HG02970 (cell line): ENCODE measurements at regions not wholly inside any gene's neighbourhood (a gene's known extent, or its start where the extent isn't known, plus 50 kb on each side); places are given as distances from the start of the nearest gene placed in this dataset.

ENCODE experiments used
- ATAC-seq: cut with Tn5 transposase; IDR thresholded peaks from one replicate; pipeline ENCODE4 v1.9.1; 2021; ENCODE audit warnings: mild to moderate bottlenecking, moderate library complexity, moderate number of reproducible peaks; ENCODE audit not compliant: unreplicated experiment, low FRiP score

DNA sequence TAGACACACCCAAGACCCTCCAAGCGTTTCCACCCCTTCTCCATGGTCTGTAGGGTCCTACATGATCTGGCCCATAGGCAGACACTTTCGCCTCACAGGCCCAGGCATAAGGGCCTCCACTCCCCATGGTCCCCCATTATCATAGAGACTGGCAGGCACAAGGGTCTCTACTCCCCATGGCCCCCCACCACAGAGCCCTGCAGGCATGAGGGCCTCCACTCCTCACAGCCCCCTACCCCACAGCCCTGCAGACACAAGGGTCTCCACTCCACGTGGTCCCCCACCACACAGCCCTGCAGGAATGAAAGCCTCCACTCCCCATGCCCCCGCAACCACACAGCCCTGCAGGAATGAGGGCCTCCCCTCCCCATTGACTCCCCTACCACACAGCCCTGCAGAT, 159.7 kb upstream of the AGAP1 start:
- no peak for ATAC-seq

- ATAC-seq: no peak
Measured at GRCh38 chr2:235343156-235343774, 150.6 kb upstream of the AGAP1 start.

DNA sequence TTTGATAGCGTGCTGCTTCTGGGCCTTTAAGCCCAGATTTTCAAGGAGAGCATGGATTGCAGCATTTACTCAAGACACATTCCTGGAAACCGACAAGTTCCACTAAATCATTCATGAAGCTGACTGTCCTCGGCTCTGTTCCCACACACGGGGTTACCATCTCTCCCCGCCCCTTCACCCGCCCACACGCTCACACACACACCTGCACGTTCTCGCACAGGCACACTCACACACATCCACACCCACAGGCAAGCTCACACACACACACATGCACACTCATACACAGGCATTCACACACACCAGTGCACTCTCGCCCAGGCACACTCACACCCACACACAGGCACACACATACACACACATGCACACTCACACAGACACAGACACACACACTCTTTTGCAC, 150.0 kb upstream of the AGAP1 start:
- ATAC-seq: no peak

GRCh38 chr2:235345745-235346144, 148.1 kb upstream of the AGAP1 start:
- no peak for ATAC-seq

- no peak for ATAC-seq
Measured at GRCh38 chr2:235347691-235348090, 146.2 kb upstream of the AGAP1 start.

GRCh38 chr2:235348329-235348728, 145.5 kb upstream of the AGAP1 start:
- no peak for ATAC-seq

GRCh38 chr2:235350234-235350633, 143.6 kb upstream of the AGAP1 start:
- no peak for ATAC-seq

DNA sequence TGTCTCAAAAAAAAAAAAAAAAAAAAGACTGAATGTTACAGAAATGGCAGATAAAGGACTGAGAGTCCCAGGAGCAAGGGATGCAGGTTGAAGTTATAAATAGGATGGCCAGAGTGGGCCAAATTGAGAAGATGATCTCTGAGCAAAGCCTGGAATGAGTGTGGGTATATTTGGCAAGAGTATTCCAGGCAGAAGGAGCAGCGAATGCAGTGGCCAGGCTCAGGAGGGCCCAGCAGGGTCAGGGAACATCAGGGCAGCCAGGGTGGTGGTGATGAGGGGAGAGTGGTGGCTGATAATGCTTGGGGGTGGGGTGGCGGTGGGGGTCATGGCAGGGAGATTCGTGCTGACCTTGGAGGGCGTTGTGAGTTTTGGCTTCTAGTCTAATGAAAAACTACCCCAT, 141.3 kb upstream of the AGAP1 start:
- ATAC-seq: no peak

DNA sequence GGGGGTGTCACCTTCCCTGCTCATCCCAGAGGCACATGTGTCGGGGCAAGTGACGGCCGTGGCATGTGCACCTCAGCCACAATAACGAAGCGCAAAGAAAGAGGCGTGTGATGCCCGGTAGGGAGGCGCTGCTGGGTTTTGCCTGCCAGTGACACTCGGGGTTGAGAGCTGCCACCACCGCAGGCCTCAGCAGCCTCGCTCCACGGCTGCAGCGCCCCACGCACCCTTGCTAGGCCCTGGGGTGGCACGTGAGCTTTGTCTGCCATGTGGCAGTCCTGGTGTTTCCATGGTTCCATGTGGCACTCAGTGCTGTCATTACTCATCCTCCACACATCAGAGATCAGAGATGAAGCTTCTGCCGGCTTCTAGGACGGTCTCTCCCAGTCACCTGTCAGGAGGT, 136.0 kb upstream of the AGAP1 start:
- no peak for ATAC-seq

DNA sequence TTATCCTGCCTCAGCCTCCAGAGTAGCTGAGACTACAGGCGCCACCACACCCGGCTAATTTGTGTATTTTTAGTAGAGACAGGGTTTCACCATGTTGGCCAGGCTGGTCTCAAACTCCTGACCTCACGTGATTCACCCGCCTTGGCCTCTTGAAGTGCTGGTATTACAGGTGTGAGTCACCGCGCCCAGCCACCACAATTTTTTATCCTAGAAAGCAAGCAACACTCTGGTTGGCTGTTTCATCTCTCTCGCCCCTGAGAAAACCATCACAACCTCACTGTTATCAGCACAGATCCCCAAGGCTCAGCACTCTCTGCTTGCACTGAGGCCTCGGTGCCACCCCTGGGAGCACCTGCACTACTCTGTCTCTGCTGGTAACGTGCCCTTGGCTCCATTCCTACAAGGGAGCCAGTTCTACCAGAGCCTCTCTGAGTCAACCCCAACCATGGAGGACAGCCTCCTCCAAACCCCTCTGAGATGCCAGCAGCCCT, 134.8 kb upstream of the AGAP1 start:
- no peak for ATAC-seq

DNA sequence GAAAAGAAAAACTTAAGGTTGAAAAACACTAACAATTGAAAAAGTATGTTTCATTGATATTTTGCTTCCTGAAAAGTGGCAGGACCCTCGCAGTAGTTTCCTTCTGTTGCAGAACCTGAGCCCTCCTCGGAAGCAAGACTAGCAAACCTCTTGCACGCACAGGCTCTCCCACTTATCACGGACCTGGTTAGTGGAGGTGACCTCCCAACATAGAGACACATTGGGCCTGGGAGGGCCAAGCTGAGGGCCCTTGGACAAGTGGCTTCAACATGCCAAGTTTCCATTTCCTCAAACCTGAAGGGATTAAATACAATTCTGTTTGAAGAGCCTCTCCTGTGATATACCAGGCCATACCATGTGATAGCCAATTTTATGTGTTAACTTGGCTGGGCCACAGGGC, 133.4 kb upstream of the AGAP1 start:
- no peak for ATAC-seq

DNA sequence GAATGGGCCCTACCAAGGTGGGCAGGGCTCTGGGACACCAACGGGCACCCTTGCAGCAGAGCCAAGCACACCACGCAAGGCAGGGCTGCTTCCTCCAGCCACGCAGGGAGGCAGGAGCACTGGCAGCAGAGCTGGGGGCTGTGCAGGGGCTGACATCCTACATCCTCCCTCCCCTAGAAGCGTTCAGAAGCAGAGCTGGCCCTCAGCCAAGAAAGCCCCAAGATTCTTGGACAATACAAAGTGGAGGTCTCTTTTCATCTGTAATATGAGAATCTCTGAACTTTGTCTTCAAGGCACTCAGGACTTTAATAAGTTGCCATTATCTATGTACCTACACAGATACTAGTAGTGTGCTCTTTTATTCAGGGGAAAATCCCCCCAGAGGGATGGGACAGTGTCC, 128.1 kb upstream of the AGAP1 start:
- ATAC-seq: no peak

GRCh38 chr2:235366390-235366789, 127.5 kb upstream of the AGAP1 start:
- no peak for ATAC-seq

- no peak for ATAC-seq
Measured at GRCh38 chr2:235366807-235367206, 127.0 kb upstream of the AGAP1 start.

GRCh38 chr2:235371018-235371417, 122.8 kb upstream of the AGAP1 start:
- ATAC-seq: no peak

GRCh38 chr2:235373171-235373570, 120.7 kb upstream of the AGAP1 start:
- ATAC-seq: no peak

GRCh38 chr2:235377176-235377575, 116.7 kb upstream of the AGAP1 start:
- no peak for ATAC-seq

DNA sequence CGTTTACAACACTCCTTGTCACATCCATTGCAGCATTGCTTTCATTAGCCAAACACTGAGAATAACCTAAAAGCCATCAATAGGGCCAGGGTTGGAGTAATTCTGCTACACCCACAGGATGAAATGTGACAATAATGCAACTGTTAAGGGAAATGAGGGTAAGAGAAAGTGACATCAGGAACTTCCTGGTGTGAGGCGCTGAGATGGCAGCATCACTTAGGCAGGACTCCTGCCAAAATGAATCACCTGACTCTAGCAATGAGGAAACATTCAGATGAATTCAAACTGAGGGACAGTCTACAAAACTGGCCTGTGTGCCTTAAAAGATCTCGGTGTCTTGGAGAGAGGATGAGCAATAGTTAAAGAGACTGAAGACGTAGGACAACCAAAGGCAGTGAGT, 115.6 kb upstream of the AGAP1 start:
- no peak for ATAC-seq

DNA sequence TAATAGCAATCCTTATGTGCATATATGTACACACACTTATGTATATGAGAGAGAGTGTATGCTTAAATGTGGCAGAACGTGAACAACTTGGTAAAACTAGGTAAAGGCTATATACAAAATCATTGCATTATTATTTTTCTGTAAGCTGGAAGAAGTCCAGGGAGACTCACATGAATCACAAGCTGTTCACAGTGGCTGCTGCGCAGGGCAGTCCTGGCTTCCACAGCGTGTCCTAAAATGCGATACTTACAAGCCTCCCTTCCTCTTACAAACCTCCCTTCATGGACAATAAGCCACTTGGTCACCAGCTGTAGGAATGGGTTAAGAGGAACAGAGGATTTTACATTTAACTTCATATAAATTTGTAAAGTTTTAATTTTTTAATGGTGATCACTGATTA, 114.9 kb upstream of the AGAP1 start:
- no peak for ATAC-seq

GRCh38 chr2:235381261-235381912, 112.5 kb upstream of the AGAP1 start:
- ATAC-seq: no peak

DNA sequence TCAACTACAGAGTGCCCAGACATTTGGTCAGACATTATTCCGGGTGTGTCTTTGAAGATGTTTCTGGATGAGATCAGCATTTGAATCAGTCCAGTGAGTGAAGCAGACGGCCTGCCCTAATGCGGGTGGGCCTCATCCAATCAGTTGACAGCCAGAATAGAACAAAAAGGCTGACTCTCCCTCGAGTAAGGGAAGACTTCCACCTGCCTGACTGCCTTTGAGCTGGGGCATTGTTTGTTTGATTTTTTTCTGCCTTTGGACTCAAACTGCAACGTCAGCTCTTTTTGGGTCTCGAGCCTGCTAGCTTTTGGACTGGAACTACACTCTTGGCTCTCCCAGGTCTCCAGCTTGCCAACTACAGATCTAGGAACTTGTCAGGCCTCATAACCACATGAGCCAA, 111.7 kb upstream of the AGAP1 start:
- ATAC-seq: no peak

DNA sequence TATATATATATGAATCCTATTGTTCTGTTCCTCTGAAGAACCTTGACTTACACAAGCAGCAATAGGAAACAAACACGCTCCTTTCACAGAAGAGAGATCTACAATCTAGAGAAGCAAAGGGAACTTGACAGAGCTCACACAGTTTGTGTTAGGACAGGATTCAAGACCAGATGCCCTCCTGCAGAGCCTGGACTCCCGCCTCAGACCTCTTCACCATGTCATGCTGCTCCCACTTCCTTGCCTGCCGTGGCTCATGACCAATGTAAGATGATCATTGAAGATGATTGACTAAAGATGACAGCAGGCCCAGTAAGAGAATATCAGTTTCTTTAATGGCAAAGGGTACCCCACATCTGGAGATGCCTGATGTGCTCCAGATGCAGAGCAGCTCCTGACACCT, 111.2 kb upstream of the AGAP1 start:
- no peak for ATAC-seq
